ENCODE measurements at regions not wholly inside any gene's neighbourhood (a gene's known extent, or its start where the extent isn't known, plus 50 kb on each side); places are given as distances from the start of the nearest gene placed in this dataset.

DNA sequence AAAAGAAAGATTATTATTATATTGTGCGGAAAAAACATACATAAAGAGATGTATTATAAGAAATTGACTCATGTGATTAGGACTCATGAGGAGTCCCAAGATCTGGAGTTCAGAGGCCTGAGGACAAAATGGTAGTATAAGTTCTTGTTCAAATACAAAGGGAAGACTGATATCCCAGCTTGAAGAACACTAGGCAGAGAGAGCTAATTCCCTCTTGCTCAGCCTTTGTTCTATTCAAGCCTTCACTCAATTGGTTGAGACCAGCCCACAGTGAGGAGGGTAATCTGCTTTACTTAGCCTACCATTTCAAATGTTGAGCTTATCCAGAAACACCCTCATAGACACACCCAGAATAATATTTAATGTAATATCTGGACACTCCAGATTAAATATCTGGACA, 1683.8 kb downstream of the REEP3 start:
- no peaks in the 10 kb centered on the region for H3K27me3 Mint-ChIP-seq (ENCODE audit: low read depth)
- H3K4me3 Mint-ChIP-seq (ENCODE audit: unreplicated experiment), result no peak overlapping the region
- peaks cover 4% of the 10 kb centered on the region for H3K4me1 Mint-ChIP-seq (ENCODE audit: low read depth)
- no peak overlapping the region for H3K27ac Mint-ChIP-seq (ENCODE audit: unreplicated experiment)
- no peak for DNase-seq (ENCODE audit: low spot score)
- H3K9me3 Mint-ChIP-seq (ENCODE audit: low read depth), result no peaks in the 10 kb centered on the region
- TF ChIP-seq, protein P1, sequence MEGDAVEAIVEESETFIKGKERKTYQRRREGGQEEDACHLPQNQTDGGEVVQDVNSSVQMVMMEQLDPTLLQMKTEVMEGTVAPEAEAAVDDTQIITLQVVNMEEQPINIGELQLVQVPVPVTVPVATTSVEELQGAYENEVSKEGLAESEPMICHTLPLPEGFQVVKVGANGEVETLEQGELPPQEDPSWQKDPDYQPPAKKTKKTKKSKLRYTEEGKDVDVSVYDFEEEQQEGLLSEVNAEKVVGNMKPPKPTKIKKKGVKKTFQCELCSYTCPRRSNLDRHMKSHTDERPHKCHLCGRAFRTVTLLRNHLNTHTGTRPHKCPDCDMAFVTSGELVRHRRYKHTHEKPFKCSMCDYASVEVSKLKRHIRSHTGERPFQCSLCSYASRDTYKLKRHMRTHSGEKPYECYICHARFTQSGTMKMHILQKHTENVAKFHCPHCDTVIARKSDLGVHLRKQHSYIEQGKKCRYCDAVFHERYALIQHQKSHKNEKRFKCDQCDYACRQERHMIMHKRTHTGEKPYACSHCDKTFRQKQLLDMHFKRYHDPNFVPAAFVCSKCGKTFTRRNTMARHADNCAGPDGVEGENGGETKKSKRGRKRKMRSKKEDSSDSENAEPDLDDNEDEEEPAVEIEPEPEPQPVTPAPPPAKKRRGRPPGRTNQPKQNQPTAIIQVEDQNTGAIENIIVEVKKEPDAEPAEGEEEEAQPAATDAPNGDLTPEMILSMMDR (IDR thresholded peaks at IDR 0.05), result no peak
- H3K36me3 Mint-ChIP-seq (ENCODE audit: low read depth), result no peaks in the 10 kb centered on the region

DNA sequence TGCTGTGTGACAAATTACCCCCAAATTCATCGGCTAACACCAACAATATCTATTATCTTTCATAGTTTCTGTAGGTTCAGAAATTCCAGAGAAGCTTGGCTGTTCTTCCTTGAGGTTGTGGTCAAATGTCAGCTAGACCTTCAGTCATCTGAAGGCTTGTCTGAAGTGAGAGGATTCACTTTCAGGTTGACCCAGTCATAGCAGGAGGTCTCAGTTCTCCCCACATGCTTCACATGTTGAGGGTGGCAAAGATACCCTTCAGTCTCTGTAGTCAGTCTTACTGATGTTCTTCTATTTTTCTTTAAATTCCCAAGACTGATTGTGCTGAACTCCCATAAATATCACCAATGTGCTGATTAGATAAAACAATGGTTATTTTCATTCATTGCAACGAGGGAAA, 1692.0 kb downstream of the REEP3 start:
- H3K9me3 Mint-ChIP-seq (ENCODE audit: low read depth), result peaks cover 2% of the 10 kb centered on the region
- no peaks in the 10 kb centered on the region for H3K27me3 Mint-ChIP-seq (ENCODE audit: low read depth)
- no peak overlapping the region for H3K27ac Mint-ChIP-seq (ENCODE audit: unreplicated experiment)
- no peaks in the 10 kb centered on the region for H3K4me1 Mint-ChIP-seq (ENCODE audit: low read depth)
- H3K36me3 Mint-ChIP-seq (ENCODE audit: low read depth), result no peaks in the 10 kb centered on the region
- TF ChIP-seq, protein P1 (IDR thresholded peaks at IDR 0.05), result no peak
- no peak for DNase-seq (ENCODE audit: low spot score)
- no peak overlapping the region for H3K4me3 Mint-ChIP-seq (ENCODE audit: unreplicated experiment)

DNA sequence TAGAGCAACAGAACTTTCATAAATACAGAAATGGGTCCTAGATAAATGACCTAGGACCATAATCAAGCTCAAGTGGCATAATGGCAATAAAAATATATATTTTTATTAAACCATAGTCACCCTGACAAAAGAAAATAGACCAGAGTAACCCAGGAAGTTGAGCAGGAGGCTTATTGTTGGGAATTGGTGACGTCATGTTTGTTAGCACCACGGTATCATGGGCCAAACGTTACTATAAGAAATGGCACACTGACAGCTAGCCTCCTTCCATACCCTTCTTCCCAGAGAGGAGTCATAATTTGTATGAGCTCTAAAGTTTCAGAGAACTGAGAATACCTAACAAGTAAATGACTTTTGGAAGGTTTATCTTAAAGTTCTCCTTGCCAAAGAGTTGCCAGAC, 1698.2 kb downstream of the REEP3 start:
- Mint-ChIP-seq H3K9me3 (ENCODE audit: low read depth) (peaks cover 2% of the 10 kb centered on the region), H3K36me3 (ENCODE audit: low read depth) (no peaks in the 10 kb centered on the region), H3K4me1 (ENCODE audit: low read depth) (no peaks in the 10 kb centered on the region), H3K4me3 (ENCODE audit: unreplicated experiment) (no peak overlapping the region), H3K27ac (ENCODE audit: unreplicated experiment) (no peak overlapping the region), H3K27me3 (ENCODE audit: low read depth) (no peaks in the 10 kb centered on the region)
- TF ChIP-seq, protein P1 (IDR thresholded peaks at IDR 0.05), result no peak
- no peak for DNase-seq (ENCODE audit: low spot score)

DNA sequence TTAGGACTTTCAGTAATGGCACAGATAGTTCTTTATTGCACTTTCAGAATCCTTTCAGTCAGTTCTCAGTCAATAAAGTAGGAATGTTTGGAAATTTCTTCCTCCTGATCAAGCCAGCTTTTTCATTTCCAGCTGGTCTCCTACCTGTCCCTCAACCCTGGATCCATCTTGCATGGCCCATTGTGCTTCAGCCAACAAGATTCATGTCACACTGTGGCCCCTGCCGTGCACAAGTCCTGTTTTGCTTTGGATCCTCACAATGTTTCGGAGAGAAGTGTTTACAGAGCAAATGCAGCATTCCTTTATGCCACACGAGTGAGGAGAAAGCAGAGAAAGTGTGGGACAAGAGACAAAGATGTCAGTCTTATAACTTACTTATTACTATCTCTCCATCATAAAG, 1694.7 kb upstream of the LRRTM3 start:
- no peak for DNase-seq (ENCODE audit: low spot score)
- Mint-ChIP-seq H3K4me3 (ENCODE audit: unreplicated experiment) (no peak overlapping the region), H3K9me3 (ENCODE audit: low read depth) (peaks cover 4% of the 10 kb centered on the region), H3K4me1 (ENCODE audit: low read depth) (peaks cover 14% of the 10 kb centered on the region), H3K36me3 (ENCODE audit: low read depth) (no peaks in the 10 kb centered on the region), H3K27ac (ENCODE audit: unreplicated experiment) (no peak overlapping the region), H3K27me3 (ENCODE audit: low read depth) (no peaks in the 10 kb centered on the region)
- TF ChIP-seq, protein P1 (IDR thresholded peaks at IDR 0.05), result no peak

DNA sequence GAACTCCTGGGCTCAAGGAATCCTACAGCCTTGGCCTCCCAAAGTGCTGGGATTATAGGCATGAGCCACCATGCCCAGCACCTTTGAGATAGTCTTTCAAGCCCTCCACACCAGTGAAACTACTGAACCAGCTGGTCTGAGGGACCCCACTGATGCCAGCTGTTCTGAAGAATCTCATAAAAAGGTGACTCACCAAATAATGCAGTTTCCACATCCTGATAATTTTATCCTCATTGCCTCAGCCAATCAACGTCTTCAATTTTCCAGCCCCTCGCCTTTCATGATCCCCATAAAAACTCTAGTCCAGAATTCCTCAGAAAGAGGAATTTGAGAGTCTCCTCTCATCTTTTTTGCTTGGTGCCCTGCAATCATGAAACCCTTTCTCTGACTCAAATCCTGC, 1691.6 kb upstream of the LRRTM3 start:
- TF ChIP-seq, protein P1 (IDR thresholded peaks at IDR 0.05), result no peak
- no peaks in the 10 kb centered on the region for H3K36me3 Mint-ChIP-seq (ENCODE audit: low read depth)
- H3K4me1 Mint-ChIP-seq (ENCODE audit: low read depth), result peaks cover 11% of the 10 kb centered on the region
- DNase-seq (ENCODE audit: low spot score), result no peak
- H3K4me3 Mint-ChIP-seq (ENCODE audit: unreplicated experiment), result no peak overlapping the region
- H3K27ac Mint-ChIP-seq (ENCODE audit: unreplicated experiment), result no peak overlapping the region
- H3K27me3 Mint-ChIP-seq (ENCODE audit: low read depth), result no peaks in the 10 kb centered on the region
- no peaks in the 10 kb centered on the region for H3K9me3 Mint-ChIP-seq (ENCODE audit: low read depth)
